Stimulated activated effector memory CD8-positive, alpha-beta T cell treated with anti-CD3 and anti-CD28 coated beads, Interleukin-12 subunit alpha, Interleukin-12 subunit beta, amount 100 ng/mL, for 72 hours (primary cell): ENCODE measurements at regions not wholly inside any gene's neighbourhood (a gene's known extent, or its start where the extent isn't known, plus 50 kb on each side); places are given as distances from the start of the nearest gene placed in this dataset.

Source experiments
- ATAC-seq: fragments of 150-1000 bp; cut with Tn5 transposase; 2 replicates; pipeline ENCODE4 v1.10.0; 2021
- DNase-seq, 2 donors: peaks; one replicate each; pipeline ENCODE4 v3.0.0; 2021 to 2022; ENCODE audit warnings: low spot score in 2 of 2
- H3K27ac Mint-ChIP-seq: one replicate; pipeline ENCODE4 v1.8.0; 2022; ENCODE audit warnings: mild to moderate bottlenecking, mixed read lengths
- H3K36me3 Mint-ChIP-seq: one replicate; pipeline ENCODE4 v1.8.0; 2022; ENCODE audit warnings: mild to moderate bottlenecking, mixed read lengths
- H3K4me1 Mint-ChIP-seq: one replicate; pipeline ENCODE4 v1.8.0; 2022; ENCODE audit warnings: mixed read lengths
- H3K4me3 Mint-ChIP-seq: one replicate; pipeline ENCODE4 v1.8.0; 2022; ENCODE audit warnings: mild to moderate bottlenecking, mixed read lengths
- H3K9me3 Mint-ChIP-seq: one replicate; pipeline ENCODE4 v1.8.0; 2022; ENCODE audit warnings: mixed read lengths

DNA sequence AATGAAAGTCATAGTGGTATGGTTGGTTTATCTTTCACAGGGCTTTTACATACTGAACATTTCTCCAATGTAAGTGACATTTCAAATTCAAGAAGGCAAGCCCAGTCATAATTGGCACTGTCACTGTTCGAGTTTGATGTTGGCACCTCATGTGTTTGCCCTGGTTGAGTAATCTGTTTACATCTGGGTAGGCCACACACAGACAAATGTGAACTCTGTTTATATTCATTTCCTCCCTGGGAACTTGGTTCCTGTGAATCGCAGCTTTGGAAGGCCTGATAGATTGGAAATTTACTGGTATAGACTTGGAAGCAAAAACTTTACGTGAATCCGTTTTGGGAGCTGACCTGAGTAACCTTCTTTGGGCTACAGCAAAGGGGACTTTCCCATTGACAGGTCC is 395.2 kb upstream of the AZI2 start:
- no peak overlapping the region for H3K27ac Mint-ChIP-seq
- peaks cover 5% of the 10 kb centered on the region for H3K9me3 Mint-ChIP-seq
- DNase-seq (no peak), ATAC-seq (no peak)
- no peaks in the 10 kb centered on the region for H3K4me1 Mint-ChIP-seq
- H3K36me3 Mint-ChIP-seq, result no peaks in the 10 kb centered on the region
- H3K4me3 Mint-ChIP-seq, result no peak overlapping the region

DNA sequence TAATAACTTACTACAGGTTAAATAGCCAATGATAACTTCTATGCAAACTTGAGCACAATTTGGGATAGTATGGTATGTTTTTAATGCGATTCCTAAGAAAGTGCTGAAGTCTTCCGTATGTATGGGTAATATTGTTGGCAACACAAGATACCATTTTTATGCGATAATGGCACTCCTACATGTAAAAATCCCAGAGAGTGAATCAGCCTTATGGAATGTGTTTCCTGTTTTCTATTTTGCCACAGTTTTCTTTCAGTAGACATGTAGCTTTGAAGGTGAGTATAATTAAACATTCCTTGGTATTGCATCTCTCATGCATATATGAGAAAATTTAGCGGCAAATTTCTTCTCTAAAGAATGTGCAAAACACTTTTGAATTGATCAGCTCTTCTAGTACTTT is 396.8 kb upstream of the AZI2 start:
- no peak overlapping the region for H3K4me3 Mint-ChIP-seq
- DNase-seq, result no peak
- ATAC-seq, result no peak
- H3K9me3 Mint-ChIP-seq, result peaks cover 8% of the 10 kb centered on the region
- no peaks in the 10 kb centered on the region for H3K4me1 Mint-ChIP-seq
- H3K27ac Mint-ChIP-seq, result no peak overlapping the region
- H3K36me3 Mint-ChIP-seq, result no peaks in the 10 kb centered on the region

DNA sequence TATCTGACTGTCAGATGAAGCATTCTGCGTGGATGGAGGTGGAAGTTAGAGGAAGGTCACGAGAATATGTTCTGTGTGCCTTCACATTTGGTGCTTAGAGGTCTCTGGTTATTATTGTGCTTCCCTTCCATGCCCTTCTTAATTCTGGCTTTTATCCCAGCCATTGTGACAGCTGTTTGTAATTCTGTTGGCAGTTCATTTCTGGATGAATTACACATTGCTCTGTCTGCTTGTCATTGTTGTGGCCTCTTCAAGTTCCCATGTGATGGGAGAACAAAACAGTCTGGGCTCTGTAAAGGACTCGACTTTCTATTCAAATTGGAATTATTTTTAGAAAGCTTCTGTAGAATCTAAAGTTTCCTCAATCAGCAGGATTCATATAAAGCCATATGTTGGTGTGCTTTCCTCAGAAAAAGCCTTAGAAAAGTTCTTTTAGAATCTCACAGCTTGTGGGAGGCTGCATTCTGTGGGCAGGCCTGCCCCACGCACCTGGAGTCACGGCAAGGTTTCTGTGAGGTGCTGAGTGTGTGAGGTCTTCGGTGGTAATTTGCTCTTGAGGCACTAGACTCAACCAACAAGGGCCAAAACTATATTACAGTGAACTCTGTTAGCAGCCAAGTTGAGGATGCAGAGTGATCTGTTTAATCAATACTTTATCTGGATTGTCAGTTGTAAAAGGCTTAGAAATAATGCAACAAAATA is 397.4 kb upstream of the AZI2 start:
- H3K9me3 Mint-ChIP-seq, result peaks cover 14% of the 10 kb centered on the region
- no peak for ATAC-seq
- H3K4me1 Mint-ChIP-seq, result no peaks in the 10 kb centered on the region
- H3K36me3 Mint-ChIP-seq, result no peaks in the 10 kb centered on the region
- no peak for DNase-seq
- H3K4me3 Mint-ChIP-seq, result no peak overlapping the region
- no peak overlapping the region for H3K27ac Mint-ChIP-seq

DNA sequence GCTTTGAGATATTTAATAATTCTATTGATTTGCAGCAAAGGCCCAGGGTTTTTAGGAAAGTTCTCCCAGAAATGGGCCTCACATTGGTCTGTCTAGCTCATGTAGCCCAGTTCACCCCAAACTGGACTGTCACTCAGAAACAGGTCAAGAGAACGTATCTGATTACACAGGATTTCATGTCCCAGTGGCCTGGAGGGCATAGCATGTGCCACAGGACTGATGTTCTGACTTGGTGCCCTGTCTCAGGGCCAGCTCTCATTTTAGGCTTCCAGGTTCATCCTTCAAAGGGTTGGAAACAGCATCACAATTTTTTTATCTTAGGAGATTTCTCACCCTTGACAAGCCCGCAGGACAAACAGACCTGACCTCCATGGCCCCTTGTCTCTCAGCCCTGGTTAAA is 398.4 kb upstream of the AZI2 start:
- Mint-ChIP-seq H3K4me1 (no peaks in the 10 kb centered on the region), H3K36me3 (no peaks in the 10 kb centered on the region), H3K27ac (no peak overlapping the region), H3K4me3 (no peak overlapping the region), H3K9me3 (peaks cover 17% of the 10 kb centered on the region)
- ATAC-seq (no peak), DNase-seq (no peak)

DNA sequence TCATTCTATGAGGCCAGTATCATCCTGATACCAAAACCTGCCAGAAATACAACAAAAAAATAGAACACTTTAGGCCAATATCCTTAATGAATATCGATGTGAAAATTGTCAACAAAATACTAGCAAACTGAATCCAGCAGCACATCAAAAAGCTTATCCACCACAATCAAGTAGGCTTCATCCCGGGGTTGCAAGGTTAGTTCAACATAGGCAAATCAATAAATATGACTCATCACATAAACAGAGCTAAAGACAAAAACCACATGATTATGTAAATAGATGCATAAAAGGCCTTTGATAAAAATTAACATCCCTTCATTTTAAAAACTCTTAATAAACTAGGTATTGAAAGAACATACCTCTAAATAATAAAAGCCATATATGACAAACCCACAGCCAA is 403.2 kb upstream of the AZI2 start:
- H3K9me3 Mint-ChIP-seq, result peaks cover 21% of the 10 kb centered on the region
- H3K27ac Mint-ChIP-seq, result no peak overlapping the region
- DNase-seq, result no peak
- no peaks in the 10 kb centered on the region for H3K36me3 Mint-ChIP-seq
- H3K4me1 Mint-ChIP-seq, result no peaks in the 10 kb centered on the region
- ATAC-seq, result no peak
- H3K4me3 Mint-ChIP-seq, result no peak overlapping the region

DNA sequence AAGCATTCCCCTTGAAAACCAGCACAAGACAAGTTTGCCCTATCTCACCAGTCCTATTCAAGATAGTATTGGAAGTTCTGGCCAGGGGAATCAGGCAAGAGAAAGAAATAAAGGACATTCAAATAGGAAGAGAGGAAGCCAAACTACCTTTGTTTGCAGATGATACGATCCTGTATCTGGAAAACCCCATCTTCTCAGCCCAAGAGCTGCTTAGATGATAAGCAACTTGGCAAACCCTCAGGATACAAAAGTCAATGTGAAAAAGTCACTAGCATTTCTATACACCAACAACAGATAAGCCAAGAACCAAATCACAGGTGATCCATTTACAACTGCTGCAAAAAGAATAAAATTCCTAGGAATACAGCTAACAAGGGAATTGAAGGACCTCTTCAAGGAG is 403.7 kb upstream of the AZI2 start:
- H3K9me3 Mint-ChIP-seq, result peaks cover 21% of the 10 kb centered on the region
- H3K36me3 Mint-ChIP-seq, result no peaks in the 10 kb centered on the region
- H3K4me3 Mint-ChIP-seq, result no peak overlapping the region
- DNase-seq, result no peak
- H3K27ac Mint-ChIP-seq, result no peak overlapping the region
- no peaks in the 10 kb centered on the region for H3K4me1 Mint-ChIP-seq
- ATAC-seq, result no peak

DNA sequence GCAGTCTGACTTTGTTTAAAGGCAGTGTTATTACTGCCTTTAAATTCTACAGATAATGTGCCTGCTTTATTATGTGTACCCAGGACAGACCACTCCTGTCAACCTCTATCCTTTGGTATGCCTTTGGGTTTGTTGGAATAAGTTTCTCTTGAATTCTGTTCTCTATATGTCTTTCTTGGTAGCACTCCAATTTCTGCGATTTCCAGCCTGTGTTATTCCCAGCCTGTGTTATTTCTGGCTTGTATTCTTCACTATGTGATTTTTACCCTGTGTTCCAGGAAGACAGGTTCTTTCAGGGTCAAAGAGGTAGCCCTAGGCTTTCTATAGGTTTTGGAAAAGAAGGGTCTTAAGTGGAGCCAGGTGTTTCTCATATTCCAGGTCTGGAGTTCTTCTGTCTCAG is 407.4 kb upstream of the AZI2 start:
- Mint-ChIP-seq H3K36me3 (no peaks in the 10 kb centered on the region), H3K9me3 (peaks cover 6% of the 10 kb centered on the region), H3K4me3 (no peak overlapping the region), H3K4me1 (no peaks in the 10 kb centered on the region), H3K27ac (no peak overlapping the region)
- DNase-seq, result no peak
- ATAC-seq, result no peak

DNA sequence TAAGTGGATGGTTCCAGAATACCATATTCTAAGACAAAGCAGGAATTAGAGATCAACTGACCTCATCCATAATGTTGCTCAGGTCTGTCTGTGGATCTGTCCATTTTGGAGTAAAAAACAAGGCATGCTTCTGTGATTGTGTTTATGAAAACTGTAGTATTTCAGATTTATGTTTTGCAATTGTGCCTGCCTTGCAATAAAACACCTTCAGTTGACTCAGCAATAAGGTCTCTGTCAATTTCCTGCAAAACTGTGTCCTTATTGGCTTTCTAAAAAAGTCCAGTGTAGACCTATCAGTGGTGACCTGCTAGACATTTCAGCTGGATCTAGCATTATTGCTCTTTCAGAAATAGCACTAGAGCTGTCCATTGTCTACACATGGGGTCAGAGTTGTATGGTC is 409.5 kb upstream of the AZI2 start:
- peaks cover 4% of the 10 kb centered on the region for H3K9me3 Mint-ChIP-seq
- no peak overlapping the region for H3K27ac Mint-ChIP-seq
- H3K4me1 Mint-ChIP-seq, result no peaks in the 10 kb centered on the region
- H3K4me3 Mint-ChIP-seq, result no peak overlapping the region
- ATAC-seq (no peak), DNase-seq (no peak)
- no peaks in the 10 kb centered on the region for H3K36me3 Mint-ChIP-seq

DNA sequence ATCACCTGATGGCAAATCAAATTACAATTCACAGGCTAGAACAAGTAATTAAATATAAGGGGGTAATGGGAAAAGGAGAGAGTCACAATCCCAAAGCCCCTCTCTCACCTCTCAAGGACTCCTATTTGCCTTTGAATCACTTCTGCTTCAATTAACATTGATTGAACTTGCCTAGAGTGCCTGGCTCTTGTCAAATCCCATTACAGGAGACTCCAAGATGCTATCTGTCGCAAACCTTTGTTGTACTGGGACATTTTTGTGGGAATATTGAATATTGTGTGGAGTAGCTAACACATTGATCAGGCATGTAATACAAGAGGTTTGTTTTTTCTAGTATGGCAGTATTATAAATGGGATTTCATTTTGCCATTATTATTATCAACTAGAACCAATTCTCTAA is 412.8 kb upstream of the AZI2 start:
- DNase-seq (no peak), ATAC-seq (no peak)
- H3K4me1 Mint-ChIP-seq, result no peaks in the 10 kb centered on the region
- no peaks in the 10 kb centered on the region for H3K9me3 Mint-ChIP-seq
- no peak overlapping the region for H3K27ac Mint-ChIP-seq
- no peak overlapping the region for H3K4me3 Mint-ChIP-seq
- no peaks in the 10 kb centered on the region for H3K36me3 Mint-ChIP-seq

DNA sequence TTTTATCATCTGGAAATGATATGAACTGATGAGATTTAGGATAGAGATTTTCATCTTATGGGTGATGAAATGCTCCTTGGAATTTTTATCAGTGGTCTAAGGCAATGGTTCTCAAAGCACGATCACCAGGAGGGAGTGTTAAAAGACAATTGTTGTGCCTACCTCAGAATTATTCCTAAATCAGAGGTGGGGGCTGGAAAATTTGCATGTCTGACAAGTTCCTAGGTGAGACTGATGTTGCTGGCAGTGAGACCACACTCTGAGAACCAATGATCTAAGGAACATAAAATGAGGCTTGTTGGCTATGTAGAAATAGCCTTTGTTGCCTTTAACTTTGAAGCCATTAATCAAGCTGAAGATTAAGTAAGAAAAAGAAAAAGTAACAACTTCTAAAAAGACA is 416.6 kb upstream of the AZI2 start:
- DNase-seq, result no peak
- H3K36me3 Mint-ChIP-seq, result no peaks in the 10 kb centered on the region
- no peak overlapping the region for H3K27ac Mint-ChIP-seq
- H3K4me3 Mint-ChIP-seq, result no peak overlapping the region
- no peaks in the 10 kb centered on the region for H3K4me1 Mint-ChIP-seq
- H3K9me3 Mint-ChIP-seq, result no peaks in the 10 kb centered on the region
- no peak for ATAC-seq

DNA sequence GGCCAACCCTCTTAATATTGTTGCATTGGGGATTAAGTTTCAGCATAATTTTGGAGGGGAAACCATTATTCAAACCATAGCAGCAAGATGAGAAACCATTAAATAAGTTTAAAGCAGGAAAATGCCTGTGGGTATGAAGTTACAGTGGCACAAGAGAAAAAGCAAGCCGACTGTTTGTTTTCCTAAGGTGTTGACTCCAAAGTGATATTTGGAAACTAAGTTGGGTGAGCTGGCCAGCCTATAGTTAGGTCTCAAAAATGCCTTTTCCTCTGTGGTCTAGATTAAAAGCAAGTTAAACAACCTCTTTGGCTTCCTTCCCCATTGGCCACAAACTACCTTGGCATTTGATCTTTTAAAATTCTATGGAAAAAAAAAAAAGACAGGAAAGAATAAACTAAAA is 419.8 kb upstream of the AZI2 start:
- Mint-ChIP-seq H3K36me3 (no peaks in the 10 kb centered on the region), H3K27ac (no peak overlapping the region), H3K4me3 (no peak overlapping the region), H3K9me3 (peaks cover 10% of the 10 kb centered on the region), H3K4me1 (no peaks in the 10 kb centered on the region)
- ATAC-seq, result no peak
- no peak for DNase-seq

DNA sequence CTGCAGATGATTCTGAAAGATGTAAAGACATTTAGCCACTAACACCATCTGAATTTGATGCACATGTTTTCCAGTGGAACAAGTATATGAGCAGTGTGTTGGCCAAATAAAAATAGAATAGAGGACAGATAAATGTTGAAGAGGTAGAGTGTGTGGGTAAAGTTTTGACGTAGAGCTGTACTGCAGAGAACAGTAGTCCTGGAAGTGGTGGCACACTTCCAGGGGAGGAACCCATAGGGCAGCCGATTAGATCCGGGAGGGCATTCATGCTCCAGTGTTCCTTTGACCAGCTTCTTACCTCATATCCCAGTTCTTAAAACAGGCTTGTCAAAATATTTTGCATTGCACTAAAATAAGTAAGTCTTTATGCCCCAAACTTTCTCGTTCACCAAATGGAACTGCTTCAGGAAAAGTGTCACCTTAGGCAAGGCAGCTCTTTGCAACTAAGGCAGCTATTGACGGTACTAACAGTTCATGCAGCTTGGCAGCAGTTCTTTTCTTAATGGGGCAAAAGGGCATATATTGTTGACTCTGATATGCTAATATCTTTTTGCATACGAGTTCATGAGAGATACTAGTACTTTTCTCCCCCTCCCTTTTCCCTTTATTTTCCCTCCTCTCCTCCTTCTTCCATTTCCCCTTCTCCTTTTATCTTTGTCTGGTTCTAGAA is 429.3 kb upstream of the AZI2 start:
- H3K4me1 Mint-ChIP-seq, result no peaks in the 10 kb centered on the region
- ATAC-seq (no peak), DNase-seq (no peak)
- H3K36me3 Mint-ChIP-seq, result no peaks in the 10 kb centered on the region
- H3K9me3 Mint-ChIP-seq, result peaks cover 2% of the 10 kb centered on the region
- no peak overlapping the region for H3K4me3 Mint-ChIP-seq
- no peak overlapping the region for H3K27ac Mint-ChIP-seq

DNA sequence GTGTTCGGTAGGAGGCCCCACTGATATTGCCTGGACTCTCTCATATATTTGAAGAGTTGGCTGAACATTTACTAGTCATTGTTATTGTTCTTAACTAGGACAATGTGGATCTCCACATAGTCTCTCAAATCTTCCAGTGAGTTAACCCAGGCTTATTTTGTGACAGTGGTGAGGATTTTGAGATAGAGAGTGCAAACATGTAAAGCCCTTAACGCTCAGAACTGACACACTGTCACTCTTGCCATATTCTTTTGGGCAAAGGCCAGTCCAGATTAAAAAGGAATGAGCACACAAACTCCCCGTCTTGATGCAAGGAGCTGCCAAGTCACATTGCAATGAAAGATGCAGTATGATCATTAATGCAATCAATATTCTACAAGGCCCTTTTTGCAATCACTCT is 431.9 kb upstream of the AZI2 start:
- H3K4me1 Mint-ChIP-seq, result no peaks in the 10 kb centered on the region
- no peak overlapping the region for H3K27ac Mint-ChIP-seq
- DNase-seq, result no peak
- ATAC-seq, result no peak
- H3K4me3 Mint-ChIP-seq, result no peak overlapping the region
- H3K9me3 Mint-ChIP-seq, result no peaks in the 10 kb centered on the region
- H3K36me3 Mint-ChIP-seq, result no peaks in the 10 kb centered on the region

DNA sequence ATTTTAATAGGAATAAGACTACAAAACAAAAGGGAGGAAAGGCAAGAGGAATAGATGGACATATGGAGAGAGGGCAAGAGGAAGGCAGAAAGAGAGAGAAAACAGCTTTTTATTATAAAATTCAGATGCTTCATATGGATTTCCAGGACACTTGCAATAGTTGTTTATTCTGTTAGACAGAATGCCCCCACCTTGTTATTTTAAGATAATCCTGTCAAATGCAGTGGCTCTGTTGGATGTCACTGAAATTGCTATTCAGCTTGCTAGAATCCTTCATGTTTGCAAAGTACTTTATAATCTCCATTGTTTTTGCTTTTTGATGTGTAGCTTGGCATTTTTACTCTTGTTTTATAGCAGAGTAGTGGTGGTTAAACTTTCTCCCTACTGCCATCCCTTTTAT is 432.4 kb upstream of the AZI2 start:
- no peaks in the 10 kb centered on the region for H3K4me1 Mint-ChIP-seq
- no peaks in the 10 kb centered on the region for H3K36me3 Mint-ChIP-seq
- DNase-seq (no peak), ATAC-seq (no peak)
- no peak overlapping the region for H3K27ac Mint-ChIP-seq
- no peaks in the 10 kb centered on the region for H3K9me3 Mint-ChIP-seq
- H3K4me3 Mint-ChIP-seq, result no peak overlapping the region

DNA sequence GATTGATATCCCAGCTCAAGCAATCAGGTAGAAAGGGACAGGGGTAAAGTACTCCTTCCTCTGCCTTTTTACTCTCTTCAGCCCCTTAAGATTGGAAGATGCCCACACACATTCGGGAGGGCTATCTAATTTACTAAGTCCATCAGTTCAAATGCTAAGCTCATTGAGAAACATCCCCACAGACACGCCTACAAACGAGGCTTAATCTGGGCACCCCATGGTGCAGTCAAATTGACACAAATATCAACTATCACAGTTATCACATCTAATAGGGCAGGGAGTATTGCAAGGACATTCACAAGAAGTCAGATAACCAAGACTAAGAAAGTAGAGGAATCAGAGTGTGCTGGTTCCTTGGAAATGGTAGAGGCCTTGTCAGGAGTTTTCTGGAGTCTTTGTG is 437.8 kb upstream of the AZI2 start:
- ATAC-seq, result no peak
- no peak for DNase-seq
- no peaks in the 10 kb centered on the region for H3K36me3 Mint-ChIP-seq
- no peak overlapping the region for H3K4me3 Mint-ChIP-seq
- H3K27ac Mint-ChIP-seq, result no peak overlapping the region
- H3K9me3 Mint-ChIP-seq, result no peaks in the 10 kb centered on the region
- no peaks in the 10 kb centered on the region for H3K4me1 Mint-ChIP-seq

DNA sequence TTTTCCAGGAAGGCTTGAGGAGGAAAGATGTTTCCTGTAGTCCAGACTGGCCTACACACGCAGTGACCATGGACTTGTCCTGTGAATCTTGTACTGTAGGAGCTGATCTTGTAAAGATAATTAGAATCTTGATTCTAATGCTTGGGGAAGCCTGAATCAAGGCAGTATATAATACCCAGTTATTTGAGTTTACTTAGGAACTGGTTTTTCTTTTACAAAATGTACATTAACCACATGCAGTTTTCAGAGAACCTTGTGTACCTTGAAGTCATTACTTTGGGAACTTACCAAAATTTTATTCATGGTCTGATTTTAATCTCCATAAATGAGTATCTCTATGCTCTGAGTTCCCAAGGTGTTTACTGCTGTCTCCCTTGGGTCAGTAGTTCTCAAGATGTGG is 439.9 kb upstream of the AZI2 start:
- Mint-ChIP-seq H3K4me1 (no peaks in the 10 kb centered on the region), H3K27ac (no peak overlapping the region), H3K9me3 (no peaks in the 10 kb centered on the region), H3K4me3 (no peak overlapping the region), H3K36me3 (no peaks in the 10 kb centered on the region)
- DNase-seq, result no peak
- ATAC-seq, result no peak
